ENCODE measurements at regions not wholly inside any gene's neighbourhood (a gene's known extent, or its start where the extent isn't known, plus 50 kb on each side); places are given as distances from the start of the nearest gene placed in this dataset.

DNA sequence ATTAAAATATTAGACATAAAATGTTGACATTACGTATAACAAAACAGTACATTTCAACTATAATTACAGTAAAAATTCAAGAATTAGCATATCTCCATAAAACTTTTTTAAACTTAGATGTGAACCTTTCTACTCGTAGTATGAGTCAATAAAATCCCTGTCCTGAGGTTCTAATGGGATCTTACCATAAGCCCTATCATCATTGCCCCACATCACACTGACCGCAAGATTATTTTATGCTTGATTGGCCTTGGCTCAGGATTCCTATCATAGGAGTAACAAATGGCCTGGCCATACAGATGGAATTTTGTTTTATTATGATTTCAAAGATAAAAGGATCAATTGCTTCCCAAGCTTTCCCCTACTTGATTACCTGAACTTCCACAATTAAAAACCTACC is 238.3 kb downstream of the MEF2C start:
- no peak overlapping the region for H2BK5ac ChIP-seq (ENCODE audit: low read depth, low read length)
- H3K27me3 ChIP-seq (replicated peaks in 1 of 4; ENCODE audit: control insufficient read depth in 3 of 4, extremely low read depth in 1 of 4, insufficient read depth in 3 of 4, low read length in 3 of 4), result no peaks in the 10 kb centered on the region
- H3K36me3 ChIP-seq (ENCODE audit: control insufficient read depth in 2 of 4, insufficient read depth in 4 of 4, low read length in 3 of 4), result no peaks in the 10 kb centered on the region
- no peak overlapping the region for H2BK20ac ChIP-seq (ENCODE audit: low read length)
- POLR2A ChIA-PET (ENCODE audit: partially characterized antibody), result no interaction called here
- no peak for FAIRE-seq
- H4K20me1 ChIP-seq (replicated peaks in 1 of 2; ENCODE audit: control insufficient read depth in 1 of 2, insufficient read depth in 2 of 2, low read length in 2 of 2), result no peaks in the 10 kb centered on the region
- no peaks in the 10 kb centered on the region for H3K79me1 ChIP-seq (ENCODE audit: low read depth, low read length)
- no peak overlapping the region for H4K5ac ChIP-seq (ENCODE audit: insufficient read length, low read depth, low read length)
- H2BK15ac ChIP-seq (ENCODE audit: low read length), result no peak overlapping the region
- H2BK120ac ChIP-seq (replicated peaks; ENCODE audit: low read depth, low read length), result no peak overlapping the region
- no peak overlapping the region for H2AFZ ChIP-seq (ENCODE audit: low read length)
- WGBS, 2 experiments (ENCODE audit: extremely low coverage in 1 of 2, insufficient coverage in 1 of 2, insufficient read length in 1 of 2, insufficient replicate concordance in 2 of 2, low coverage in 1 of 2, low lambda C conversion rate in 2 of 2, missing lambda C conversion rate in 1 of 2), result 86% methylated on average over 3 of the region's 3 CpGs; no CpG with 5 or more reads in 1 of the 2 experiments
- TF ChIP-seq KDM4A (IDR thresholded peaks at IDR 0.05; ENCODE audit: low read depth, low read length, severe bottlenecking) (no peak), NANOG (IDR thresholded peaks at IDR 0.05; ENCODE audit: insufficient read depth, low read depth, low read length, poor library complexity, severe bottlenecking) (no peak), POU5F1 (IDR thresholded peaks at IDR 0.05; ENCODE audit: low read depth, low read length) (no peak)
- no peak overlapping the region for H4K91ac ChIP-seq (replicated peaks; ENCODE audit: insufficient read length, low read length)
- no peaks in the 10 kb centered on the region for H3K23me2 ChIP-seq (ENCODE audit: low read depth, low read length)
- H2BK12ac ChIP-seq (ENCODE audit: low read depth, low read length), result no peak overlapping the region
- H3K4ac ChIP-seq (replicated peaks; ENCODE audit: insufficient read length, low read depth, low read length), result no peak overlapping the region
- no peak overlapping the region for H3K56ac ChIP-seq (replicated peaks; ENCODE audit: insufficient read length, low read depth, low read length)
- no peak overlapping the region for H3K4me2 ChIP-seq (ENCODE audit: insufficient read depth in 1 of 2, low read depth in 2 of 2, low read length in 2 of 2)
- no peak overlapping the region for H2AK5ac ChIP-seq (ENCODE audit: low read depth, low read length)
- H3K14ac ChIP-seq (ENCODE audit: insufficient read length), result no peak overlapping the region
- no peak overlapping the region for H3K9ac ChIP-seq (replicated peaks in 1 of 4; ENCODE audit: extremely low read depth in 1 of 4, low read depth in 3 of 4, low read length in 3 of 4)
- no peak overlapping the region for H3K27ac ChIP-seq (ENCODE audit: low read depth, low read length)
- H3K4me3 ChIP-seq (ENCODE audit: extremely low read depth in 1 of 4, insufficient read depth in 2 of 4, low read depth in 3 of 4, low read length in 4 of 4), result no peak overlapping the region
- no peak overlapping the region for H3K23ac ChIP-seq (ENCODE audit: insufficient read length)
- H3K18ac ChIP-seq (ENCODE audit: extremely low read depth, low read length), result no peak overlapping the region
- H3K79me2 ChIP-seq (ENCODE audit: control insufficient read depth in 1 of 2, insufficient read depth in 2 of 2, low read length in 2 of 2), result no peaks in the 10 kb centered on the region
- no peaks in the 10 kb centered on the region for H3K9me3 ChIP-seq (ENCODE audit: insufficient read depth in 2 of 2, low read depth in 1 of 2, low read length in 1 of 2)
- CTCF ChIA-PET (ENCODE audit: partially characterized antibody), result interaction anchor here (1.0 kb wide), 1 partner anchor 42 kb away, joined by 5 read pairs; no protein-coding TSS in a partner anchor
- H3K4me1 ChIP-seq (replicated peaks in 1 of 4; ENCODE audit: control insufficient read depth in 3 of 4, insufficient read depth in 4 of 4, low read length in 3 of 4), result no peaks in the 10 kb centered on the region
- no peak for DNase-seq (ENCODE audit: low read depth in 1 of 2, low spot score in 2 of 2)
- H4K8ac ChIP-seq (ENCODE audit: extremely low read depth, insufficient read depth, low read length), result no peak overlapping the region
